H1 (cell line): ENCODE measurements at regions not wholly inside any gene's neighbourhood (a gene's known extent, or its start where the extent isn't known, plus 50 kb on each side); places are given as distances from the start of the nearest gene placed in this dataset.

Source experiments
- CTCF ChIA-PET: fragments of 300-600 bp; sonication (Branson Sonifier 250); formaldehyde crosslinking; loops from one replicate; lab custom pipeline; 2021; ENCODE audit not compliant: partially characterized antibody; lab: Charles Lee
- POLR2A ChIA-PET: fragments of 300-600 bp; sonication (Branson Sonifier 250); formaldehyde crosslinking; loops from one replicate; lab custom pipeline; 2021; ENCODE audit warnings: inconsistent platforms; ENCODE audit not compliant: partially characterized antibody; lab: Charles Lee
- DNase-seq, 2 experiments: peaks; one replicate each; pipeline versions ENCODE4 v3.0.0 to v3.0.0-alpha.2; 2010 to 2022; ENCODE audit warnings: low spot score in 2 of 2, low read depth in 1 of 2, mixed read lengths in 1 of 2
- FAIRE-seq: peaks from 2 replicates; lab custom pipeline; 2011; peaks lifted over from hg19 to GRCh38; lab: Jason Lieb, UNC
- H2AFZ ChIP-seq: 2 replicates; pipeline ENCODE4 v1.8.1; 2012; ENCODE audit warnings: low read length, inconsistent platforms
- H2AK5ac ChIP-seq: 2 replicates; pipeline ENCODE4 v1.6.1; 2013; ENCODE audit warnings: low read depth, low read length
- H2BK120ac ChIP-seq: replicated peaks from 2 replicates; pipeline ENCODE3; 2013; ENCODE audit warnings: low read depth, low read length, inconsistent platforms
- H2BK12ac ChIP-seq: 2 replicates; pipeline ENCODE4 v1.6.1; 2013; ENCODE audit warnings: low read depth, low read length
- H2BK15ac ChIP-seq: 2 replicates; pipeline ENCODE4 v1.6.1; 2013; ENCODE audit warnings: low read length
- H2BK20ac ChIP-seq: 2 replicates; pipeline ENCODE4 v1.6.1; 2013; ENCODE audit warnings: low read length
- H2BK5ac ChIP-seq: 2 replicates; pipeline ENCODE4 v1.6.1; 2013; ENCODE audit warnings: low read depth, low read length
- H3K14ac ChIP-seq: 2 replicates; pipeline ENCODE4 v1.6.1; 2013; ENCODE audit warnings: inconsistent platforms; ENCODE audit not compliant: insufficient read length
- H3K18ac ChIP-seq: 2 replicates; pipeline ENCODE4 v1.6.1; 2013; ENCODE audit warnings: low read length; ENCODE audit errors: extremely low read depth
- H3K23ac ChIP-seq: 2 replicates; pipeline ENCODE4 v1.6.1; 2013; ENCODE audit warnings: inconsistent platforms; ENCODE audit not compliant: insufficient read length
- H3K23me2 ChIP-seq: 2 replicates; pipeline ENCODE4 v1.6.1; 2013; ENCODE audit warnings: low read depth, low read length
- H3K27ac ChIP-seq: 2 replicates; pipeline ENCODE4 v1.6.1; 2011; ENCODE audit warnings: low read depth, low read length, inconsistent platforms
- H3K27me3 ChIP-seq, 4 experiments: replicated peaks in 1 of 4; 1 replicate in 1 of 4; 2 replicates in 3 of 4; pipeline versions ENCODE4 v1.6.1 to v1.8.1; 2011 to 2013; ENCODE audit warnings: low read length in 3 of 4, mild to moderate bottlenecking in 3 of 4, inconsistent platforms in 2 of 4, mixed read lengths in 2 of 4, moderate library complexity in 1 of 4; ENCODE audit not compliant: control insufficient read depth in 3 of 4, insufficient read depth in 3 of 4; ENCODE audit errors: extremely low read depth in 1 of 4
- H3K36me3 ChIP-seq, 4 experiments: 2 replicates each; pipeline versions ENCODE4 v1.6.1 to v1.8.1; 2011 to 2013; ENCODE audit warnings: mild to moderate bottlenecking in 4 of 4, low read length in 3 of 4, moderate library complexity in 2 of 4, control low read depth in 1 of 4, inconsistent platforms in 1 of 4; ENCODE audit not compliant: insufficient read depth in 4 of 4, control insufficient read depth in 2 of 4
- H3K4ac ChIP-seq: replicated peaks from 2 replicates; pipeline ENCODE3; 2013; ENCODE audit warnings: low read length, low read depth, mixed read lengths, inconsistent platforms; ENCODE audit not compliant: insufficient read length
- H3K4me1 ChIP-seq, 4 experiments: replicated peaks in 1 of 4; 1 replicate in 1 of 4; 2 replicates in 3 of 4; pipeline versions ENCODE4 v1.6.1 to v1.8.1; 2011 to 2013; ENCODE audit warnings: low read length in 3 of 4, inconsistent platforms in 2 of 4, mixed read lengths in 1 of 4; ENCODE audit not compliant: insufficient read depth in 4 of 4, control insufficient read depth in 3 of 4
- H3K4me2 ChIP-seq, 2 experiments: 2 replicates each; pipeline versions ENCODE4 v1.6.1 to v1.8.1; 2011 to 2013; ENCODE audit warnings: low read depth in 2 of 2, low read length in 2 of 2, control low read depth in 1 of 2, inconsistent platforms in 1 of 2, mild to moderate bottlenecking in 1 of 2; ENCODE audit not compliant: insufficient read depth in 1 of 2
- H3K4me3 ChIP-seq, 4 experiments: fragments of 200-600, 300-600 bp in 1 of 4; sonication (generic), shearing (Covaris generic), sonication (Bioruptor Twin) in 1 of 4; 2 replicates each; pipeline versions ENCODE4 v1.5.1 to v1.8.1; 2011 to 2016; ENCODE audit warnings: low read length in 4 of 4, low read depth in 3 of 4, control low read depth in 2 of 4, inconsistent platforms in 2 of 4, mild to moderate bottlenecking in 2 of 4, mixed read lengths in 1 of 4, moderate library complexity in 1 of 4; ENCODE audit not compliant: insufficient read depth in 2 of 4; ENCODE audit errors: extremely low read depth in 1 of 4
- H3K56ac ChIP-seq: replicated peaks from 2 replicates; pipeline ENCODE3; 2013; ENCODE audit warnings: low read depth, mild to moderate bottlenecking, mixed read lengths, low read length, inconsistent platforms; ENCODE audit not compliant: insufficient read length
- H3K79me1 ChIP-seq: 2 replicates; pipeline ENCODE4 v1.6.1; 2013; ENCODE audit warnings: low read depth, low read length, control low read depth
- H3K79me2 ChIP-seq, 2 experiments: 2 replicates each; pipeline versions ENCODE4 v1.6.1 to v1.8.1; 2012 to 2013; ENCODE audit warnings: low read length in 2 of 2, mild to moderate bottlenecking in 2 of 2, inconsistent platforms in 1 of 2; ENCODE audit not compliant: insufficient read depth in 2 of 2, control insufficient read depth in 1 of 2
- H3K9ac ChIP-seq, 4 experiments: replicated peaks in 1 of 4; 1 replicate in 1 of 4; 2 replicates in 3 of 4; pipeline versions ENCODE4 v1.6.1 to v1.8.1; 2011 to 2013; ENCODE audit warnings: low read depth in 3 of 4, low read length in 3 of 4, control low read depth in 2 of 4, mild to moderate bottlenecking in 2 of 4, moderate library complexity in 2 of 4, inconsistent platforms in 1 of 4; ENCODE audit errors: extremely low read depth in 1 of 4
- H3K9me3 ChIP-seq, 2 experiments: 2 replicates each; pipeline versions ENCODE4 v1.6.1 to v1.8.1; 2012 to 2013; ENCODE audit warnings: mild to moderate bottlenecking in 2 of 2, moderate library complexity in 2 of 2, control low read depth in 1 of 2, inconsistent platforms in 1 of 2, low read depth in 1 of 2, low read length in 1 of 2, mixed read lengths in 1 of 2; ENCODE audit not compliant: insufficient read depth in 2 of 2
- H4K20me1 ChIP-seq, 2 experiments: replicated peaks in 1 of 2; 2 replicates each; pipeline versions ENCODE3 to v1.8.1; 2011 to 2013; ENCODE audit warnings: inconsistent platforms in 2 of 2, low read length in 2 of 2, mild to moderate bottlenecking in 1 of 2; ENCODE audit not compliant: insufficient read depth in 2 of 2, control insufficient read depth in 1 of 2
- H4K5ac ChIP-seq: 2 replicates; pipeline ENCODE4 v1.6.1; 2013; ENCODE audit warnings: low read length, low read depth, mixed read lengths, inconsistent platforms; ENCODE audit not compliant: insufficient read length
- H4K8ac ChIP-seq: 2 replicates; pipeline ENCODE4 v1.8.0; 2013; ENCODE audit warnings: mild to moderate bottlenecking, moderate library complexity, low read length, inconsistent platforms; ENCODE audit not compliant: insufficient read depth; ENCODE audit errors: extremely low read depth
- H4K91ac ChIP-seq: replicated peaks from 2 replicates; pipeline ENCODE3; 2013; ENCODE audit warnings: low read length, mixed read lengths, inconsistent platforms; ENCODE audit not compliant: insufficient read length
- CBX8 ChIP-seq: fragments of 300-800, 300-1000 bp; sonication (generic); IDR thresholded peaks from 2 replicates; pipeline ENCODE4 v1.7.1; 2016; ENCODE audit warnings: low read depth, low read length, borderline replicate concordance
- EP300 ChIP-seq, 2 experiments: IDR thresholded peaks; 1 replicate in 1 of 2; 2 replicates in 1 of 2; pipeline ENCODE4 v1.6.1; 2011 to 2012; ENCODE audit warnings: low read depth in 2 of 2, low read length in 2 of 2, mild to moderate bottlenecking in 2 of 2, borderline replicate concordance in 1 of 2, inconsistent platforms in 1 of 2, moderate library complexity in 1 of 2
- FOSL1 ChIP-seq: IDR thresholded peaks from 2 replicates; pipeline ENCODE4 v1.6.1; 2011; ENCODE audit warnings: mild to moderate bottlenecking, low read depth, low read length, moderate library complexity; ENCODE audit not compliant: insufficient read depth
- JUND ChIP-seq: IDR thresholded peaks from 2 replicates; pipeline ENCODE4 v1.6.1; 2011; ENCODE audit warnings: mild to moderate bottlenecking, improper control_type of control experiment, low read length
- RAD21 ChIP-seq, 2 experiments: IDR thresholded peaks in 1 of 2; conservative IDR thresholded peaks in 1 of 2; 2 replicates each; pipeline ENCODE4 v1.6.1; 2011; ENCODE audit warnings: low read depth in 2 of 2, low read length in 2 of 2, improper control_type of control experiment in 1 of 2, inconsistent platforms in 1 of 2, mild to moderate bottlenecking in 1 of 2, moderate library complexity in 1 of 2
- RBBP5 ChIP-seq: IDR thresholded peaks from 2 replicates; pipeline ENCODE4 v1.7.1; 2012; ENCODE audit warnings: low read depth, mild to moderate bottlenecking, inconsistent platforms, low read length, moderate library complexity, borderline replicate concordance
- RFX5 ChIP-seq: IDR thresholded peaks from 2 replicates; pipeline ENCODE4 v1.6.1; 2011; ENCODE audit warnings: low read depth, low read length, improper control_type of control experiment, borderline replicate concordance
- WGBS, 2 experiments: shearing (Covaris generic) in 1 of 2; methylation state at CpG; one replicate each; pipeline versions ENCODE4 v1.1.6 to v1.1.7; 2013 to 2015; ENCODE audit warnings: low lambda C conversion rate in 2 of 2, mixed read lengths in 2 of 2, inconsistent platforms in 1 of 2, low coverage in 1 of 2, missing lambda C conversion rate in 1 of 2; ENCODE audit not compliant: insufficient replicate concordance in 2 of 2, insufficient coverage in 1 of 2, insufficient read length in 1 of 2; ENCODE audit errors: extremely low coverage in 1 of 2, missing lambda C conversion rate in 1 of 2; 5-methylcytosine and 5-hydroxymethylcytosine counted together
- TF ChIP-seq, protein P1 (sequence below): IDR thresholded peaks from 2 replicates; pipeline ENCODE4 v1.6.1; 2012; ENCODE audit warnings: inconsistent platforms
- TF ChIP-seq, protein P2 (sequence below): IDR thresholded peaks from 2 replicates; pipeline ENCODE4 v1.6.1; 2012; ENCODE audit warnings: inconsistent platforms

DNA sequence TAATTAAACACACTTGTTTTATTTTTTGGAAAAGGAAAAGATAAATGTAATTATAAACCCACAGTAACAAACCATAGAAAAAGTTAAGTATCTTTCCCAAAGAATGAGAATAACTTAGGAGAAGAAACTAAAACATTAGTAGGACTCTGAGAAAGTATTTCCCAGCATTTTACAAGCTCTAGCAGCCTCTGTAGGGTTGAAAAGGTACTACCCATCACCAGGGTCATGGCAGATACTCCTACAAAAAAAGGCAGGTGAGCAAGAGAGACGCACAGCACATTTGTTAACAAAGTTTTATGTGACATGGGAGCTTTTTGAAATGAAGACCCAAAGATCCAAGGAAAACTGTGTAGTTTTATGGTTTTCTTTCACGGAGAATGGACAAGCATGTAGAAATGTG, 77.7 kb upstream of the FAM169A start:
- no peak overlapping the region for H3K14ac ChIP-seq
- no peak overlapping the region for H3K23ac ChIP-seq
- no peak overlapping the region for H3K56ac ChIP-seq
- H3K4me2 ChIP-seq: no peak overlapping the region
- no peaks in the 10 kb centered on the region for H3K36me3 ChIP-seq
- no peak overlapping the region for H3K27ac ChIP-seq
- H3K79me1 ChIP-seq: no peaks in the 10 kb centered on the region
- H3K23me2 ChIP-seq: peaks cover 2% of the 10 kb centered on the region; the same call in 1 of the 2 replicates
- no peak overlapping the region for H2BK20ac ChIP-seq
- peaks cover 3 to 8% (median 5%) of the 10 kb centered on the region in 4 experiments; a peak in 5 of 7 replicates for H3K4me1 ChIP-seq
- no peak overlapping the region for H3K4me3 ChIP-seq
- no peak overlapping the region for H3K9ac ChIP-seq
- ChIA-PET POLR2A (no interaction called here), CTCF (interaction anchor here (0.6 to 1.8 kb wide), 5 partner anchors 9 to 273 kb away, joined by 3 to 8 read pairs (median 4); no protein-coding TSS in a partner anchor)
- no peak overlapping the region for H2AK5ac ChIP-seq
- no peak overlapping the region for H2BK5ac ChIP-seq
- H4K5ac ChIP-seq: no peak overlapping the region
- H4K20me1 ChIP-seq: no peaks in the 10 kb centered on the region
- no peaks in the 10 kb centered on the region for H3K79me2 ChIP-seq
- no peak overlapping the region for H4K91ac ChIP-seq
- FAIRE-seq (peak; percentile 96), DNase-seq (no peak)
- H3K27me3 ChIP-seq: no peaks in the 10 kb centered on the region
- 61% methylated on average over 2 of the region's 2 CpGs; no CpG with 5 or more reads in 1 of the 2 experiments for WGBS, 2 experiments
- no peak overlapping the region for H4K8ac ChIP-seq
- H3K18ac ChIP-seq: no peak overlapping the region
- peak overlapping the region; percentile 96 for H2AFZ ChIP-seq
- H2BK15ac ChIP-seq: no peak overlapping the region
- H2BK12ac ChIP-seq: no peak overlapping the region
- no peak overlapping the region for H2BK120ac ChIP-seq
- no peak overlapping the region for H3K4ac ChIP-seq
- H3K9me3 ChIP-seq: no peaks in the 10 kb centered on the region
- TF ChIP-seq JUND (no peak), RAD21 (IDR thresholded peaks at IDR 0.05 in 1 of 2, conservative IDR thresholded peaks at IDR 0.05 in 1 of 2; ENCODE audit: low read depth in 2 of 2, low read length in 2 of 2) (peak; percentile 67 to 69), EP300 (IDR thresholded peaks at IDR 0.05; ENCODE audit: borderline replicate concordance in 1 of 2, low read depth in 2 of 2, low read length in 2 of 2) (no peak), RBBP5 (no peak), FOSL1 (no peak), CBX8 (no peak), RFX5 (no peak)
- TF ChIP-seq, protein P1, sequence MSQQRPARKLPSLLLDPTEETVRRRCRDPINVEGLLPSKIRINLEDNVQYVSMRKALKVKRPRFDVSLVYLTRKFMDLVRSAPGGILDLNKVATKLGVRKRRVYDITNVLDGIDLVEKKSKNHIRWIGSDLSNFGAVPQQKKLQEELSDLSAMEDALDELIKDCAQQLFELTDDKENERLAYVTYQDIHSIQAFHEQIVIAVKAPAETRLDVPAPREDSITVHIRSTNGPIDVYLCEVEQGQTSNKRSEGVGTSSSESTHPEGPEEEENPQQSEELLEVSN: no peak
- TF ChIP-seq, protein P2, sequence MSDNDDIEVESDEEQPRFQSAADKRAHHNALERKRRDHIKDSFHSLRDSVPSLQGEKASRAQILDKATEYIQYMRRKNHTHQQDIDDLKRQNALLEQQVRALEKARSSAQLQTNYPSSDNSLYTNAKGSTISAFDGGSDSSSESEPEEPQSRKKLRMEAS: no peak
